HG03442 (cell line): ENCODE measurements at regions not wholly inside any gene's neighbourhood (a gene's known extent, or its start where the extent isn't known, plus 50 kb on each side); places are given as distances from the start of the nearest gene placed in this dataset.

Experiments used
- ATAC-seq: cut with Tn5 transposase; IDR thresholded peaks from one replicate; pipeline ENCODE4 v1.9.1; 2021; ENCODE audit warnings: mild to moderate bottlenecking, moderate library complexity; ENCODE audit not compliant: unreplicated experiment

GRCh38 chr7:52088008-52088901 lies 771.6 kb upstream of the COBL start:
- no peak for ATAC-seq

DNA sequence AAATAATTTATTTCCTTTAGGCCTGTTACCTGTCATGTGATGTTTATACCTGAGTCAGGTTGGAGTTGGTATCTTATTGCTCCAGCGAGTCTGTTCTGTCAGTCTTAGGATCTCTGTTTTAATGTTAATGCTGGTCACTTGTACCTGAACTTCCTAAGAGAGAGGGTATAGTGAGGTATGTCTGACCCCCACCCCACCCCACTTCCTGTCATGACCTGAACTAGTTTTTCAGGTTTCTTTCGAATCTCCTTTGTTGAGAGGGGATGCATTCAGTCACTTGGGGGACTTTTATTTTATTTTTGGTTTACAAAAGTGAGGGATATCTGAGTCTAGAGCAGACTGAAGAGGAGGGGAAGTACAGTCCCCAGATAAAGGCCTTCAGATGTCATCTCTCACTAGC lies 769.0 kb upstream of the COBL start:
- no peak for ATAC-seq

DNA sequence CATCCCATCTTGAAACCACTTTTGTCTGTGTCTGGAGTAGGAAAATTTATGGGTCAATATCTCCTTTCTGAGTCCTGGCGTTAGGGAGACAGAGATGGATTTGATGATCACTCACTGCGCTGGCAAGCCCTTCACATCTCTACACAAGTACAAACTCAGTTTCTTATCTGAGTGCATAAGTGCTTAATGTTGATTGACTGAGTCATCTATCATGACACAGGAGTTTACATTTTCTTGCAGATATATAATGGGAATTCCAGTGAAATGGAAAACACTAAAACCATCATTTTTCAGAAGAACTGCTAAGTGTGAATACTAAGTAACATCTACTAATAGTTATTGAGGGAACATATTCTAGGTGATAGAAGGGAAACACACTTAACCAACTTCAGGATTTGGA lies 763.9 kb upstream of the COBL start:
- no peak for ATAC-seq

- no peak for ATAC-seq
These were observed 763.1 kb upstream of the COBL start for GRCh38 chr7:52079726-52080125.

DNA sequence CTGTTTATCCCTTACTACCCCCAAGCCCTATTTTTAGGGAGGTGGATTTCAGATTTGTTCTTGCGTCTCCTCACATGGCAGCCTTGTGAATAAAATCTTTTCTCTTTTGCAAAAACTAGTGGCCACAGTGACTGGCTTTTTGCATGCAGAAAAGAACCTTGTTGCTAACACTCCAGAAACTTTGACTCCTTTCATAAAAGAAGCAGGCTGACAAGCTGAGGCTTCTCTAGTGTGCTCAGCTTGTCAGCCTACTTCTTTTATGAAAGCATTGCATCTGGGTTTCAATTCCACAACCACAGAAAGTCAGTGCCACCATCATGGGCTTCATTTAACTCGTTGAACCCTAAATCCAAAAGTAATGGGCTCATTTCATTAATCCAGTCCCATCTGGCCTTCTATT lies 761.0 kb upstream of the COBL start:
- no peak for ATAC-seq

- no peak for ATAC-seq
These were observed 758.3 kb upstream of the COBL start for GRCh38 chr7:52074912-52075311.

GRCh38 chr7:52074071-52074470 lies 757.5 kb upstream of the COBL start:
- no peak for ATAC-seq

DNA sequence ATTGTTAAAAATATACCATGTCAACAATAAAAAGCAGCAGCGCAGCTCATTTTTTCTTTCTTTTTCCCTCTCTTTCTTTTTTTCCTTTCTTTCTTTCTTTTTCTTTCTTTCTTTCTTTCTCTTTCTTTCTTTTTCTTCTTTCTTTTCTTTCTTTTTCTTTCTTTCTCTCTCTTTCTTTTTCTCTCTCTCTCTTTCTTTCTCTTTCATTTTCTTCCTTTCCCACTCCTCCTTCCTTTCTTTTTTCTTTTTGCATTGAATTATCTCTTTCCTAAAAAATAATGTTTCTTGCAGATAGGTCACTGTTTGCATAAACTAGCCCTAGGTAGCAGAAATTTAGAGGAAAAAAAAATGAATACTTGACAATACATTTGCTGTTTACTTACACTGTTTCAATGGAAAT lies 755.1 kb upstream of the COBL start:
- no peak for ATAC-seq

DNA sequence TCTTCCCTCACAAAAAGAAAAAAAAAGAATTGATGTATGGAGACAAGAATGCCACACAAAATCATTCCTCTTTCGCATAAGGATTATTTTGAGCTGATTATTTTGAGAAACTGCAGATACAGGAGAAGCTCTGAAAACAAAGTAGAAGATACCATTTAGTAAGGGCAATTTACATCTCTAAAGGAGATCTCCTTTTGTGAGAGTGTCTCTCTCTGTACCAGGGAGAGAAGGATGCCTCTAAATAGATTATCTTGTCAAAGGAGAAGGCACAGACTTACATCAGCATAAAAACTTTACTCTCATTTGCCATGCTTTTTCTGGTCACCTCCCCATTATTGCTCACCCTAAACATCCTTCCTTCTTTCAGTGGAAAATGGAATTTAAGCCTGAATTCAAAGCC lies 747.9 kb upstream of the COBL start:
- ATAC-seq = no peak

GRCh38 chr7:52061666-52062065 lies 745.1 kb upstream of the COBL start:
- no peak for ATAC-seq

GRCh38 chr7:52053525-52053924 lies 736.9 kb upstream of the COBL start:
- ATAC-seq = no peak

GRCh38 chr7:52030722-52031121 lies 714.1 kb upstream of the COBL start:
- no peak for ATAC-seq

DNA sequence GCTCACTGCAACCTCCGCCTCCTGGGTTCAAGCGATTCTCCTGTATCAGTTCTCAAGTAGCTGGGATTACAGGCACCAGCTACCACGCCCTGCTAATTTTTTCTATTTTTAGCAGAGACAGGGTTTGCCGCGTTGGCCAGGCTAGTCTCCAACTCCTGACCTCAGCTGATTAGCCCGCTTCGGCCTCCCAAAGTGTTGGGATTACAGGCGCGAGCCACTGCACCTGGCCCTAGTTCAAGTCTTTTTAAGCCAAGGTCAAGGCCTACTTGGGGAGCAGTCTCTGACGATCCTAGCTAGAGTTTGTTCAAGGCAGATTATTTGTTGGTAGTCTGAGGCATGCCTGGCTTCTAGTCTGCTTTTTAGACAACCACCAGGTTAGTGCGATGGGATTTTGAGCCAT lies 709.5 kb upstream of the COBL start:
- no peak for ATAC-seq

GRCh38 chr7:52021343-52021742 lies 704.7 kb upstream of the COBL start:
- ATAC-seq = no peak

DNA sequence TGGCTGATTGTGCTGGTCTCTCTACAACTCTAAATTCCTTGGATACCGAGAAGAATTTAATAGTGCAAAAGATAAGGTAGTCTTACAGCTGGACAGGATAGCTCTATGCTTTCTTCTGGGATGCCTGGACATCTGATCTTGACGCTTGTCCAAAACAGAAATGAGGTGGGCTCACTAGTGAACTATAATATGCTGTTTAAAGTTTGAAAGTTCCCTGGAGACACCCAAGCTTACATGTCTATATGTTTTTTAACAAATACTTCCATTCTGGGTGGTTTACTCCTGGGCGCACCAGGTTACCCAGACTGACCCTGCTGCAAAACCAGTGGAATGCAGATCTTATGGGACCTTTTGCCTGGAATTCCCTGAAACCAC lies 702.1 kb upstream of the COBL start:
- no peak for ATAC-seq

GRCh38 chr7:52017802-52018679 lies 701.4 kb upstream of the COBL start:
- ATAC-seq = no peak

DNA sequence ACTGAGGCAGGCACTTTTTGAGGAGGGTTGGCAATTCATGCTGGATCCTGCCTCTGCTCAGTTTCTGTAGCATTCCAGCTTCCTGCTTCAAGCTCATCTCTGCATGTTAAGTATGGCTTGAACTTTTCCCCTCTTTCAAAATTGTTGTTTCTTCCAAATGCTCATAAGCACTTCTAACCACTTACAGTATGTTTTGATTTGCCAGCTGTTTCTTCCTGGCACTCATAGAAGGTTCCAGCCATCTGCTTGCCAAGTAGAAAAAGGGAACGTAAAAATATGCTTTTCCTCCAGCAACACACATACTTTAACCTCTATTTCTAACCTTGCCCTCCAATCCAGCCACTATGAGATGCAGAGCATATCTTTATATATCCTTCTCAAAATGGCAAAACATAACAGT lies 692.6 kb upstream of the COBL start:
- no peak for ATAC-seq

- ATAC-seq = no peak
These were observed 690.1 kb upstream of the COBL start for GRCh38 chr7:52006674-52007073.

DNA sequence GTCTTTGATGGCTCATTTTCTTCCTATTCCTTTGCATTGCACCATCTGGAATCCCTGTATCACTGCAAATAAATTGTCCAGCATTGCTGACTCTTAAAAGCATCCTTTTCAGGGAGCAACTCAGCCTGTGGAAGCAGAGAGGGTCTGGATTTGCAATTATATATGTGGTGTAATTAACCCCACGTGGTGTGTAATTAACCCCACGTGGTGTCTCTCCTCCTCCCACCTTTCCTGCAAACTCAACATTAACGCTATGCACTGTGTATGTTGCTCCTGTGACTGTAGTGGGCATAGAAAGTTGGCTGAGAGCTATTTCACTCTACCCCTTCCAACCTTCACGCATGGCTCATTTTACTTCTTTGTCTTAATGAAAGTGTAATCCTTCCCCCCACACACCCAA lies 689.0 kb upstream of the COBL start:
- no peak for ATAC-seq

DNA sequence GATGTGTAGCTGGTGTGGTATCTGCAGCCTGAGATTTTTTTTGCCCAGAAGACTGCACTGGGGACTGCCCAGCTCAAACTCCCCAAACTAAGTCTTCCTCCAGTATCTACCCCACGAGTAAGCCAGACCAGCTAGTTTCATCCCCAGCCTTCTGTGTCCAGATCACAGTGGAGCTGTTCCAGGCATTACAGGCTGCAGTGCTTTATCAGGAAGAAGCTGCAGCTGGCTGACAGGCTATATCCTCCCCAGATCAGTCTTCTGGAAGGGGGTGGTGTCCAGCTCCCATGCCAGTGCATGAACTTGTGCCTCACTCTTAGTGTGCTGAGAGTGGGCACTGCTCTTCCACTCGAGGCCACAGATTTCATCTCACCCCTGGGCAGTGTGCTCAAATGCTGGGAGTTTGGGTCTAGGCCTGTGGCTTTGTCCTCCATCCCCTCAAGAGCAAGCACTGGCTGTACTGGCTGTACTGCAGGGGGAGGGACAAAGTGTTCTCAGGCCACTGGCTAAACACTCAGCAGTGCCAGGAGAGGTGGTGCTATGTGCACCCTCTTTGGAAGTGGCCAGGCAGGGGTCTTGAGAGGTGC lies 679.1 kb upstream of the COBL start:
- ATAC-seq = no peak

GRCh38 chr7:51982653-51983052 lies 666.0 kb upstream of the COBL start:
- no peak for ATAC-seq

DNA sequence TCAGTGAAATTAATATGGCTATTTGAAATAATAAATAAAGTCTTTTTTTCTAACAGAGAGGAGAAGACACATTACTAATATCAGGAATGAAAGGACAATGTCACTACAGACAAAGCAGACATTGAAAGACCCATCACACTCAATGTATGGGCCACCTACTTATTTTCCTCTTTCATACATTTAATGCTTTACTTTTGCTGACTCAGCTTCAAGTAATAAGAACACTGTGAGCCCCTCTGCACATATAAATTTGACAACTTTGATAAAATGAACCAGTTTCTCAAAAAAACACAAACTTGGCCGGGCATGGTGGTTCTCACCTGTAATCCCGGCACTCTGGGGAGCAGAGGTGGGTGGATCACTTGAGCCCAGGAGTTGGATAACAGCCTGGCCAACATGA lies 664.2 kb upstream of the COBL start:
- ATAC-seq = no peak
